ENCODE measurements at regions not wholly inside any gene's neighbourhood (a gene's known extent, or its start where the extent isn't known, plus 50 kb on each side); places are given as distances from the start of the nearest gene placed in this dataset.

DNA sequence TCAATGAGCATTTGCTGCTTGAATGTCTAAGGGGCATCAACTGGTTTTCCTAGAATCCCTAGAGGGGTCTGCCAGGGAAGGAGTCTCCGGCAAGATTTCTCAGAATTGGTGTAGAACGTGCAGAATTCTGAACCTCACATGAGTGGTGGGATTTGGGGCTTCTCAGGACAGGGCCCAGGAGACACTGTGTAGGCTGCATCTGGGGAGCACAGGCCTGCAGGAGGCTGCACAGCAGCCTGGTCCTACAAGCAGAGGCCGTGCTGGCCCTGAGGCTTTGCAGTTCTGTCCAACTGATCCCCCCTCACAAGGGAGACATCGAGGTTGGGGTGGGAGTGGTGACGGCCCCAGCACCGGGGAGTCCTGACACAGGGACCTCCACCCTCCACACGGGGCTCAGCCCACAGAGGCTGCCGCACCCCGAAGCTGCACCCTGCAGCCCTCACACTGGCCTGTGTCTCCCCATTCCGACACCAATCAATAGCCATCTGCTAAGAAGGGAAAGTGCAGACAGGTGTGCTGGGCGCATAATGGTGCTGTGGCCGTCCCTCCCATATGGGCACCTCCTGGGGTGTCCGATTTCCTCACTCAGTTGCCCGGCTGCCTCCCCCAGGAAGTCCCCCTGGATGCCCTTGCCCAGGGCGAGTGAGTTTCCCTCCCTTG lies 688.1 kb downstream of the BRD1 start:
- TF ChIP-seq CTCF (conservative IDR thresholded peaks at IDR 0.05) = no peak
- no peak for DNase-seq (ENCODE audit: low read depth, low spot score)
- Mint-ChIP-seq H3K4me1 (peaks cover 9% of the 10 kb centered on the region), H3K4me3 (no peak overlapping the region), H3K9me3 (peaks cover 5% of the 10 kb centered on the region), H3K27me3 (ENCODE audit: low read depth) (no peaks in the 10 kb centered on the region), H3K27ac (ENCODE audit: unreplicated experiment) (no peak overlapping the region), H3K36me3 (ENCODE audit: low read depth) (no peaks in the 10 kb centered on the region)

DNA sequence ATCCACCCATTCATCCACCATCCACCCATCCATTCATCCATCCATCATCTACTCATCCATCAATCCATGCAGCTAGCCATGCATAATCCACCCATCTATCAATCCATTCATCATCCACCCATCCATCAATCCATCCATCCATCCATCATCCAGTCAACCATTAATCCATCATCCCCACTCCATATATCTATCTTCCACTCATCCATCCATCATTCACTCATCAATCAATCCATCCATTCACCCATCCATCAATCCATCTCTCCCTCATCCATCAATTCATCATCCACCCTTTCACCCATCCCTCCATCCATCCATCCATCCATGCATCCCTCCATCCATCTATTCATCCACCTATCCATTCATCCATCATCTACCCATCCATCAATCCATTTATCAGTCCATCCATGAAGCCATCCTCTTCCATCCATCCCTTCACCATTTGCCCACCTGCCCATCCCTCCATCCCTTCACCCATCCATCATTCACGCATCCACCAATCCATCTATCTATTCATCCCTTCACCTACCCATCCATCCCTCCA lies 689.4 kb downstream of the BRD1 start:
- no peak for TF ChIP-seq CTCF (conservative IDR thresholded peaks at IDR 0.05)
- no peak overlapping the region for H3K4me3 Mint-ChIP-seq
- H3K4me1 Mint-ChIP-seq = peaks cover 16% of the 10 kb centered on the region
- H3K36me3 Mint-ChIP-seq (ENCODE audit: low read depth) = no peaks in the 10 kb centered on the region
- no peak overlapping the region for H3K27ac Mint-ChIP-seq (ENCODE audit: unreplicated experiment)
- DNase-seq (ENCODE audit: low read depth, low spot score) = no peak
- H3K9me3 Mint-ChIP-seq = peaks cover 5% of the 10 kb centered on the region
- H3K27me3 Mint-ChIP-seq (ENCODE audit: low read depth) = no peaks in the 10 kb centered on the region

- TF ChIP-seq CTCF (conservative IDR thresholded peaks at IDR 0.05) = no peak
- no peak for DNase-seq (ENCODE audit: low read depth, low spot score)
- no peak overlapping the region for H3K4me3 Mint-ChIP-seq
- no peaks in the 10 kb centered on the region for H3K27me3 Mint-ChIP-seq (ENCODE audit: low read depth)
- H3K4me1 Mint-ChIP-seq = peaks cover 19% of the 10 kb centered on the region
- H3K9me3 Mint-ChIP-seq = peaks cover 5% of the 10 kb centered on the region
- H3K36me3 Mint-ChIP-seq (ENCODE audit: low read depth) = no peaks in the 10 kb centered on the region
- H3K27ac Mint-ChIP-seq (ENCODE audit: unreplicated experiment) = no peak overlapping the region
These were observed 690.4 kb downstream of the BRD1 start for GRCh38 chr22:49137206-49137840.

DNA sequence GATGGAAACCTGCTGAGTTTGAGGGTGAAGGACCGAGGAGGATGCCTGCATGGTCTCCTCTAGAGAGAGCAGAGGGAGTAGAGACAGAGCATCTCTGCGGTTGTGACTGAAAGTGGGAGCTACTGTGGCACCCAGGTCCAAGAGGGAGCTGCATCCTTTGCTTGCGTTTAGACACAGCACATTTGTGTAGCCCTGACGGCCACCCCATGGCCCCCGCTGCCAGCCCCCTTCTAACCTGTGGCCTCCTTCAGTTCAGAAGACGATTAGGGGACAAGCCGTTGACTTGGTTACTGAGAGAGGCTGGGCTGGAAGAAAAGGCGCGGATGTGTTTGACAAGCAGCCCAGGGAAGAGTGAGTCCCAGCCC lies 690.9 kb downstream of the BRD1 start:
- Mint-ChIP-seq H3K4me1 (peaks cover 19% of the 10 kb centered on the region), H3K9me3 (peaks cover 5% of the 10 kb centered on the region), H3K4me3 (no peak overlapping the region), H3K27me3 (ENCODE audit: low read depth) (no peaks in the 10 kb centered on the region), H3K36me3 (ENCODE audit: low read depth) (no peaks in the 10 kb centered on the region), H3K27ac (ENCODE audit: unreplicated experiment) (no peak overlapping the region)
- no peak for DNase-seq (ENCODE audit: low read depth, low spot score)
- no peak for TF ChIP-seq CTCF (conservative IDR thresholded peaks at IDR 0.05)

DNA sequence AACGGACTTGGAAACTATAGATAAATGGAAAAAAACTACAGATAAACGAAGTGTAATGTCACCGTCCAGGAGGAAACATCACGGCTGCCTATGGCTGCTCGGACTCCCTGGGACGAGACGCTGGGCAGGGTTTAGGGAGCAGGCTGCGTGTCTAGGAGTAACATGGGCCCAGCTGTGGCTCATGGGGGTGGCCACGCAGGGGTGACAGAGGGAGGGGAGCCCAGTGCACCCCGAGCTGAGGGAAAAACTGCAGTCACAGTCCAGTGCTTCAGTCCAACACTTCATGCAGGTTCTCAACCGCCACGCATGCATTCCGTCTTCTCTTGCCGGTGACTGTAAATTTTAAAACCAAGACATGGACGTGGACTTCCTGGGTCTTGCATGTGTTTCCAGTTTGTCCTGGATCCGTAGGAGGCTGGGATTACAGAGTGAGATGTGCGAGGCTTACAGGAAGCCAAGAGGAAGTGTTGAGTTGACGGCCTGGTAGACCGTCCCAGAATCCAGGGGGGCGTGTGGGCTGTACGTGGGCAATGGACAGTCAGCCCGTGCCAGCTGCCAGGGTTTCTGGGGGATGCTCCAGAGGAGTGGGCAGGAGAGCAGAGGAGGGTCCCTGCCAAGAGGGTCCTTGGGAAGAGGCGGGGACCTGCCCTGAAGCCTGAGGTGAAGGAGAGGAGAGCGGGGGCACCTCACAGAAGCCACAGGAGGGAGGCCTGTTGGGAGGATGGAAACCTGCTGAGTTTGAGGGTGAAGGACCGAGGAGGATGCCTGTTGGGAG lies 691.4 kb downstream of the BRD1 start:
- H3K36me3 Mint-ChIP-seq (ENCODE audit: low read depth) = no peaks in the 10 kb centered on the region
- no peaks in the 10 kb centered on the region for H3K27me3 Mint-ChIP-seq (ENCODE audit: low read depth)
- peaks cover 19% of the 10 kb centered on the region for H3K4me1 Mint-ChIP-seq
- DNase-seq (ENCODE audit: low read depth, low spot score) = no peak
- no peak overlapping the region for H3K4me3 Mint-ChIP-seq
- H3K27ac Mint-ChIP-seq (ENCODE audit: unreplicated experiment) = peak overlapping the region; percentile 65
- peaks cover 5% of the 10 kb centered on the region for H3K9me3 Mint-ChIP-seq
- no peak for TF ChIP-seq CTCF (conservative IDR thresholded peaks at IDR 0.05)

Data from neural crest cell (in vitro differentiated cells).